GM21576 (cell line): ENCODE measurements at regions not wholly inside any gene's neighbourhood (a gene's known extent, or its start where the extent isn't known, plus 50 kb on each side); places are given as distances from the start of the nearest gene placed in this dataset.
"Not testable (repeated sequence)": the region's sequence is repeated elsewhere in the genome, so short reads cannot be mapped to it uniquely, and the experiment has no call there.

ENCODE experiments used
- ATAC-seq: cut with Tn5 transposase; IDR thresholded peaks from one replicate; pipeline ENCODE4 v1.9.1; 2021; ENCODE audit warnings: mild to moderate bottlenecking, moderate library complexity; ENCODE audit not compliant: unreplicated experiment

- no peak for ATAC-seq
Observed at GRCh38 chr12:72723732-72724131, 451.6 kb downstream of the TRHDE start.

GRCh38 chr12:72729451-72730010, 457.4 kb downstream of the TRHDE start:
- ATAC-seq: no peak

GRCh38 chr12:72734581-72734980, 462.4 kb downstream of the TRHDE start:
- ATAC-seq: no peak

GRCh38 chr12:72738811-72739210, 466.6 kb downstream of the TRHDE start:
- no peak for ATAC-seq

- ATAC-seq: no peak
Observed at GRCh38 chr12:72740064-72740463, 467.9 kb downstream of the TRHDE start.

GRCh38 chr12:72742568-72742967, 470.4 kb downstream of the TRHDE start:
- ATAC-seq: no peak

GRCh38 chr12:72746048-72746447, 473.9 kb downstream of the TRHDE start:
- ATAC-seq: no peak

- ATAC-seq: no peak
Observed at GRCh38 chr12:72747111-72747849, 475.1 kb downstream of the TRHDE start.

GRCh38 chr12:72748971-72749370, 476.8 kb downstream of the TRHDE start:
- no peak for ATAC-seq

- no peak for ATAC-seq
Observed at GRCh38 chr12:72753571-72753970, 481.4 kb downstream of the TRHDE start.

- not testable (repeated sequence) for ATAC-seq
Observed at GRCh38 chr12:72754026-72754425, 481.9 kb downstream of the TRHDE start.

GRCh38 chr12:72766517-72766916, 494.3 kb downstream of the TRHDE start:
- ATAC-seq: no peak

GRCh38 chr12:72774023-72774422, 501.9 kb downstream of the TRHDE start:
- ATAC-seq: no peak

GRCh38 chr12:72777806-72778205, 505.6 kb downstream of the TRHDE start:
- no peak for ATAC-seq

GRCh38 chr12:72790273-72790672, 518.1 kb downstream of the TRHDE start:
- ATAC-seq: no peak

- ATAC-seq: no peak
Observed at GRCh38 chr12:72792889-72793288, 520.7 kb downstream of the TRHDE start.

- ATAC-seq: no peak
Observed at GRCh38 chr12:72793796-72794195, 521.6 kb downstream of the TRHDE start.

GRCh38 chr12:72815421-72815820, 543.3 kb downstream of the TRHDE start:
- ATAC-seq: no peak

GRCh38 chr12:72828662-72829324, 556.6 kb downstream of the TRHDE start:
- ATAC-seq: no peak

- no peak for ATAC-seq
Observed at GRCh38 chr12:72829838-72830237, 557.7 kb downstream of the TRHDE start.

- no peak for ATAC-seq
Observed at GRCh38 chr12:72832024-72832423, 559.9 kb downstream of the TRHDE start.

GRCh38 chr12:72836194-72836593, 564.0 kb downstream of the TRHDE start:
- ATAC-seq: no peak
